HG03442 (cell line): ENCODE measurements at regions not wholly inside any gene's neighbourhood (a gene's known extent, or its start where the extent isn't known, plus 50 kb on each side); places are given as distances from the start of the nearest gene placed in this dataset.

Source experiments
- ATAC-seq: cut with Tn5 transposase; IDR thresholded peaks from one replicate; pipeline ENCODE4 v1.9.1; 2021; ENCODE audit warnings: mild to moderate bottlenecking, moderate library complexity; ENCODE audit not compliant: unreplicated experiment

- ATAC-seq: no peak
Observed at GRCh38 chr3:25125201-25125600, 302.9 kb upstream of the RARB start.

GRCh38 chr3:25128735-25129134 lies 299.3 kb upstream of the RARB start:
- no peak for ATAC-seq

GRCh38 chr3:25130724-25131520 lies 297.1 kb upstream of the RARB start:
- no peak for ATAC-seq

- ATAC-seq: no peak
Observed at GRCh38 chr3:25133588-25133987, 294.5 kb upstream of the RARB start.

- ATAC-seq: no peak
Observed at GRCh38 chr3:25137606-25138005, 290.5 kb upstream of the RARB start.

- ATAC-seq: no peak
Observed at GRCh38 chr3:25139267-25139666, 288.8 kb upstream of the RARB start.

- ATAC-seq: no peak
Observed at GRCh38 chr3:25142609-25143355, 285.3 kb upstream of the RARB start.

- no peak for ATAC-seq
Observed at GRCh38 chr3:25143356-25144025, 284.6 kb upstream of the RARB start.

GRCh38 chr3:25144430-25144829 lies 283.6 kb upstream of the RARB start:
- no peak for ATAC-seq

GRCh38 chr3:25145176-25145575 lies 282.9 kb upstream of the RARB start:
- no peak for ATAC-seq

GRCh38 chr3:25150199-25150598 lies 277.9 kb upstream of the RARB start:
- no peak for ATAC-seq

GRCh38 chr3:25151281-25151902 lies 276.7 kb upstream of the RARB start:
- ATAC-seq: no peak

- ATAC-seq: no peak
Observed at GRCh38 chr3:25151903-25152295, 276.2 kb upstream of the RARB start.

- no peak for ATAC-seq
Observed at GRCh38 chr3:25153136-25153535, 274.9 kb upstream of the RARB start.

GRCh38 chr3:25153561-25153960 lies 274.5 kb upstream of the RARB start:
- no peak for ATAC-seq

GRCh38 chr3:25155652-25156471 lies 272.2 kb upstream of the RARB start:
- no peak for ATAC-seq

GRCh38 chr3:25156626-25157025 lies 271.4 kb upstream of the RARB start:
- no peak for ATAC-seq

GRCh38 chr3:25165306-25165705 lies 262.8 kb upstream of the RARB start:
- ATAC-seq: no peak

- ATAC-seq: no peak
Observed at GRCh38 chr3:25166016-25166415, 262.0 kb upstream of the RARB start.

- ATAC-seq: no peak
Observed at GRCh38 chr3:25169151-25169550, 258.9 kb upstream of the RARB start.

- no peak for ATAC-seq
Observed at GRCh38 chr3:25170021-25170420, 258.0 kb upstream of the RARB start.
